ENCODE measurements at regions not wholly inside any gene's neighbourhood (a gene's known extent, or its start where the extent isn't known, plus 50 kb on each side); places are given as distances from the start of the nearest gene placed in this dataset.

DNA sequence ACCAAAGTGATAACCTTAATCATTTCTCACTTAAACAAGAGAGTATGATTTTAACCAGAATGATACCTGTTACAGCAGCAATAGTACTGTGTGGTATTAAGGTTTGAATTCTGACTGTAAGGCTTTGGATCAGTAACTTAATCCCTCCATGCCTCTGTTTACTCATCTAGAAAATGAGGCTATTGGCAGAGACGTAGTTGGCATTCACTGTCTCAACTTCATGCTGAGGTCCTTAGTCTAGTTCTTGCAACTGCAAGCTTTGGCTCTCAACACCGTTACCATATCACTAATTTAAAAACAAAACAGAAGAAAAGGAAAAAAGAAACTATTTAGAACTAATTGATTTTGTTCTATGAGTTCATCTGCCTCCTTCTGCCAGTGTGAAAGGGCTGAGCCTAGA lies 875.4 kb downstream of the MCTP2 start:
- H3K36me3 ChIP-seq (replicated peaks; ENCODE audit: control insufficient read depth, insufficient read depth, low read length), result no peaks in the 10 kb centered on the region
- DNase-seq, result no peak
- no peak overlapping the region for H3K4me3 ChIP-seq (ENCODE audit: insufficient read depth, low read depth, low read length)
- H3K27me3 ChIP-seq (ENCODE audit: control insufficient read depth, insufficient read depth, low read length), result no peaks in the 10 kb centered on the region

DNA sequence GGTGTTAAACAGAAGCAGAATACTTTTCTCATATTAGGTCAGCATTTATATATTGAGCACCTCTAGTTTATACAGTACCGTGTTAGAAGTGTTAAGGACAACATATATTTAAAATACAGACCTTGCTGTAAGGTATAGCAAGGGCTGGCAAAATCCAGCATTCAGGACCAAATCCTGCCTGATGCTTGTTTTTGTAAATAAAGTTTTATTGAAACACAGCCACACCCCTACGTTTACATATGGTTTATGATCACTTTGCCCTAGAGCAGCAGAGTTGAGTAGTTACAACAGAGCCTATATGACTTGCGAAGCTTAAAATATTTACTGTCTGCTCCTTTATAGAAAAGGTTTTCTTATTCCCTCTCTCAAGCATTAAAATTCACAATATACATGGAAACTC lies 877.3 kb downstream of the MCTP2 start:
- H3K36me3 ChIP-seq (replicated peaks; ENCODE audit: control insufficient read depth, insufficient read depth, low read length), result no peaks in the 10 kb centered on the region
- no peaks in the 10 kb centered on the region for H3K27me3 ChIP-seq (ENCODE audit: control insufficient read depth, insufficient read depth, low read length)
- H3K4me3 ChIP-seq (ENCODE audit: insufficient read depth, low read depth, low read length), result no peak overlapping the region
- no peak for DNase-seq

DNA sequence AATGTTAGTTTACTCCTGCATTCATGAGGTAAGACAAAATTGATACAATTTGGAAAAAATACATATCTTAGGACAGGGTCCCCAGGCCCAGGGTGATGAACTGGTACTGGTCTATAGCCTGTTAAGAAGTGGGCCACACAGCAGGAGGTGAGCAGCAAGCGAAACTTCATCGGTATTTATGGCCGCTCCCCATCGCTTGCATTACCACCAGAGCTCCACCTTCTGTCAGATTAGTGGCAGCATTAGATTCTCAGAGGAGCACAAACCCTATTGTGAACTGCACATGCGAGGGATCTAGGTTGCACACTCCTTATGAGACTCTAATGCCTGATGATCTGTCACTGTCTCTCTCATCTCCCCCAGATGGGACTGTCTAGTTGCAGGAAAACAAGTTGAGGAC lies 880.6 kb downstream of the MCTP2 start:
- Histone ChIP-seq H3K36me3 (replicated peaks; ENCODE audit: control insufficient read depth, insufficient read depth, low read length) (no peaks in the 10 kb centered on the region), H3K4me3 (ENCODE audit: insufficient read depth, low read depth, low read length) (no peak overlapping the region), H3K27me3 (ENCODE audit: control insufficient read depth, insufficient read depth, low read length) (no peaks in the 10 kb centered on the region)
- DNase-seq, result no peak

DNA sequence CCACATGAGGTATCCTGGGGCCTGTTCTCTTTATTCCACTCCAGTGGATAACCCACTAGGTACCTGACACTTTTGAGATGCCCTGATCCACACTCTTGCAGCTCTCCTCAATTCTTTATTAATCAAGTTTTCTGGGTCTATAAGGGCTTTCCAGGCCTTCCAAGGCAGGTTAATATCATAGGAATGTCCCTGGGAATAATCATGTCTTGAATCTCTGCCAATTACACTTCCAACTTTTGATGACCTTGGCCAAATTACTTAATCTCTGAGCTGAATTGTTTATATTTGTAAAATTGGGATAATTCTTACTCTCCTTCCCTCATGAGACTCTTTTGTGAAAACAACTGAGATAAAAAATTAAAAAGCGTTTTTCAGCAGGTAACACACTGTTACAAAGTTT lies 881.7 kb downstream of the MCTP2 start:
- Histone ChIP-seq H3K27me3 (ENCODE audit: control insufficient read depth, insufficient read depth, low read length) (no peaks in the 10 kb centered on the region), H3K36me3 (replicated peaks; ENCODE audit: control insufficient read depth, insufficient read depth, low read length) (no peaks in the 10 kb centered on the region), H3K4me3 (ENCODE audit: insufficient read depth, low read depth, low read length) (no peak overlapping the region)
- no peak for DNase-seq

DNA sequence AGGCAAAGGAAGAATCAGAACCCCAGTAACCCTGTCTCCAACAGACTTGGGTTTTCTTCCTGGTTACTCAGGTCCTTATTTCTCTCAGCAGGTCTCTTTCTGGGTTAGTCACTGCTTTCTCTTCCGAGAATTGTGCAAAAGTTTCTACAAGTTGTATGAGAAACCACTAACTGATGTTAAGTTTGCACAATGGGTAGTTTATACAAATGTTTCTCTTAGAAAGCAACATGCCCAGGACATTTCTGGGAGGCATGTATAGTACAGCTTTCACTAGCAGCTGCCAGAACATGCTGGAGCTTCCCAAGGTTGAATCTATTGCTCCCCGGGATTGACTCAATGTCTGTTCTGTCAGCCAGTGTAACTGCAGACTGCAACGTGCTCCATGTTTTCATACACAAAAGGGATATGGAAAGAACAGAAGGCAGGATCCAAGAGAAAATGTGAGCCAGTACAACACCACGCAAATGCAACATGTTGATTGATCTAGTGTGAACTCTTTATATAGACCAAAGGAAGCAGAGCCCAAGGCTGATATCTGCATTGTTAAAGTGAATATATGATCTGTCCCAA lies 887.8 kb downstream of the MCTP2 start:
- no peak overlapping the region for H3K4me3 ChIP-seq (ENCODE audit: insufficient read depth, low read depth, low read length)
- H3K36me3 ChIP-seq (replicated peaks; ENCODE audit: control insufficient read depth, insufficient read depth, low read length), result no peaks in the 10 kb centered on the region
- H3K27me3 ChIP-seq (ENCODE audit: control insufficient read depth, insufficient read depth, low read length), result no peaks in the 10 kb centered on the region
- DNase-seq, result no peak

DNA sequence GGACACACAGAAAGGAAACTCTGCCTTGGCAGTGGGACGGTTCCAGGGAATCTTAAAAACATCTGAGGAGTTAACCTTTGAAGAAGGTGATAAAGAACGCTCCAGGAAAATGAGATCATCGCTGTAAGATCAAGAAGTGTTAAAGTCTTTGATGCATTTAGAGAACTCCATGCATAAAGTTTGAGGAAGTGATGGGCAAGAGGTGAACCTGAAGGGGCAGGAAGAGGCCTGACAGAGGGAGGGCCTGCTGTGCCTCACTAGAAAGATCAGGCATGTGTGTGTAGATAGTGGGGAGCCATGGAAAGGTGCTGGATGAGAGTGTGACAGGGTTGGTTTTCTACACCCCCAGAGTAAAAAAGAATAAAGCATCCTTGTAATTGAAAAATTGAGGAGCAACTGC lies 889.2 kb downstream of the MCTP2 start:
- no peak for DNase-seq
- no peak overlapping the region for H3K4me3 ChIP-seq (ENCODE audit: insufficient read depth, low read depth, low read length)
- no peaks in the 10 kb centered on the region for H3K27me3 ChIP-seq (ENCODE audit: control insufficient read depth, insufficient read depth, low read length)
- no peaks in the 10 kb centered on the region for H3K36me3 ChIP-seq (replicated peaks; ENCODE audit: control insufficient read depth, insufficient read depth, low read length)

DNA sequence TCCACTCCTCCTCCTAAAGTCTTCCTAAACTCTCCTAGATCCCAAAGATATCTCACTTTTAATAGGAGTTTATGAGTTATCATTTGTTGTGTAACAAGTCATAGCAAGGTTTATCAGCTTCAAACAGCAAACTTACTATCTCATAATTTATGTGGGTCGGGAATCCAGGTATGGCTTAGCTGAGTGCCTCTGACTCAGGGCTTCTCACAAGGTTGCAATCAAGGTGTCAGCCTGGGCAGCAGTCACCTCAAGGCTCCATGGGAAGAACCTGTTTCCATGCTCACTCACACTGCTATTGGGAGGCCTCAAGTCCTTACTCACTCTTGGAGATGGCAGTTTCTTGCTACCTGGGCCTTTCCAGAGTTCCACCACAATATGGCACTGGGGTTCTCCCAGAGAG lies 889.8 kb downstream of the MCTP2 start:
- H3K36me3 ChIP-seq (replicated peaks; ENCODE audit: control insufficient read depth, insufficient read depth, low read length), result no peaks in the 10 kb centered on the region
- no peaks in the 10 kb centered on the region for H3K27me3 ChIP-seq (ENCODE audit: control insufficient read depth, insufficient read depth, low read length)
- no peak overlapping the region for H3K4me3 ChIP-seq (ENCODE audit: insufficient read depth, low read depth, low read length)
- DNase-seq, result no peak

DNA sequence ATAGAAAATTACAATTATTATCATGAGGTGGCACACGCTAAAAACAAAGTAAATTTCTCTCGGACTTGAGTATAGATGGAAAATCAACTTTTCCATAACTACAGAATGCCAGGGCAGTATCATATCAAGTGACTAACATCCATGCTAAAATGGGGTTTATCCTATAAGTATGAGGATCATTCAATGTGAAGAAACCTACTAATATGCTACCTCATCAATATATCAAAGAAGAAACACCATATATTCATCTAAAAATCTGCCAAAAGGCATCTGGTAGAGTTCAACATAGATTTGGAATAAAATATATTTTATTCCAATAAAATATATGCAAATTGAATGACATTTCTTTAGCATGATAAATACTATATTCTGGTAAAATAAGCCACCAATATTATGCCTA lies 894.4 kb downstream of the MCTP2 start:
- Histone ChIP-seq H3K36me3 (replicated peaks; ENCODE audit: control insufficient read depth, insufficient read depth, low read length) (no peaks in the 10 kb centered on the region), H3K4me3 (ENCODE audit: insufficient read depth, low read depth, low read length) (no peak overlapping the region), H3K27me3 (ENCODE audit: control insufficient read depth, insufficient read depth, low read length) (no peaks in the 10 kb centered on the region)
- no peak for DNase-seq

DNA sequence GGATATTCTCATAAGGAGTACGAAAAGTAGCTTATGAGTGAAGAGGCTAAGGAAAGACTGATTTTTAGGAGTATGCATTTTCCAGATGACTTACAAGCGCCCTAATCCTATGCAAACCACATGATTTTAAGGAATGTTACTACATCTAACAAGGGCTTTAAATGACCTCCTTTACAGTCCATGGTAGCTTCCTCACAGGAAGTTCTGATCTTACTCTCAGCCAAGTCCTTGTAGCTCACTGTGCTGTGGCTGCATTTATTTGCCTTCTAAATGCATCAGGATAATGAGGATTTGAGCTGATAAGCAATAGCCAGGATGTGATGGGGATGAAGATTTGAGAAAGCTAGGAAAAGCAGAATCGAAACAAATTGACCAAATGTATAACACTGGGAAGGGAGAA lies 896.0 kb downstream of the MCTP2 start:
- H3K4me3 ChIP-seq (ENCODE audit: insufficient read depth, low read depth, low read length), result no peak overlapping the region
- H3K36me3 ChIP-seq (replicated peaks; ENCODE audit: control insufficient read depth, insufficient read depth, low read length), result no peaks in the 10 kb centered on the region
- H3K27me3 ChIP-seq (ENCODE audit: control insufficient read depth, insufficient read depth, low read length), result no peaks in the 10 kb centered on the region
- DNase-seq, result no peak

DNA sequence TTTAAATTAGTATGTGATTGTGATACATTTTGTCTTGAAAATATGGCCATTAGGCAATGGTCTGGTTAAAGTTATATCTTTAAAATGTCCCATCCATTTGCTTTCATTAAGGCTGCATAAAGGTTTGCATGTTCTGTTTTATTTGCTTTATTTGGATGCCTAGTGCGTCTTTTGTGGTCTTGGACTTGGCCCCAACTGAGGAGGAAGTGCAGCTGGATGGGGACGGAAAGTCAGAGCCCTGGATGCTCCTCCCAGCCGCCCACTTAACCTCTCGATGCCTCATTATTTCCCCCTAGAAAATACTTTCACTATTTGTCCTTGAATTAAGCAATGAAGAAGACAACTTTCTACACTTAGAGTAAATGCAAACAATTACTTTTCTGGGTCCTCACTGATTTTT lies 898.2 kb downstream of the MCTP2 start:
- Histone ChIP-seq H3K36me3 (replicated peaks; ENCODE audit: control insufficient read depth, insufficient read depth, low read length) (no peaks in the 10 kb centered on the region), H3K27me3 (ENCODE audit: control insufficient read depth, insufficient read depth, low read length) (no peaks in the 10 kb centered on the region), H3K4me3 (ENCODE audit: insufficient read depth, low read depth, low read length) (no peak overlapping the region)
- no peak for DNase-seq

DNA sequence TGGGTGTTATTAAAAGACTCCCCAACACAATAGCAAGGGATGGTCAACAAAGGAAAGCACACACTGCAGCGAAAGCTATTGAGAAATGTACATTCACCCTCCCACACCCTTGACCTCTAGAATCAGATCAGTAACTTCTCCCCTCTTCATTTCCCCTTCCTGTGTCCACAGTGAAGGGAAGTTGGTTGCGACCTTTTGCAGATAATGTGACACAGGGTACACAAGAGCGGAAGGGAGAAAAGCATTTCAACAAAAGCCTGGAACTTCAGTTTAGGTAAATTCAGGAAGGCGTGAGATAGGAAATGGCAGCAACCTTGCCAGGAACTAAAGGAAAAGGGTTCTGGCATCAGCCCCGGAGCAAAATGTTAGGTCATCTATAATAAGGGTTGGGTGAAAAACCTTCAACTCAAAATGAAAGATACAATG lies 899.8 kb downstream of the MCTP2 start:
- Histone ChIP-seq H3K27me3 (ENCODE audit: control insufficient read depth, insufficient read depth, low read length) (no peaks in the 10 kb centered on the region), H3K4me3 (ENCODE audit: insufficient read depth, low read depth, low read length) (no peak overlapping the region), H3K36me3 (replicated peaks; ENCODE audit: control insufficient read depth, insufficient read depth, low read length) (no peaks in the 10 kb centered on the region)
- DNase-seq, result no peak

DNA sequence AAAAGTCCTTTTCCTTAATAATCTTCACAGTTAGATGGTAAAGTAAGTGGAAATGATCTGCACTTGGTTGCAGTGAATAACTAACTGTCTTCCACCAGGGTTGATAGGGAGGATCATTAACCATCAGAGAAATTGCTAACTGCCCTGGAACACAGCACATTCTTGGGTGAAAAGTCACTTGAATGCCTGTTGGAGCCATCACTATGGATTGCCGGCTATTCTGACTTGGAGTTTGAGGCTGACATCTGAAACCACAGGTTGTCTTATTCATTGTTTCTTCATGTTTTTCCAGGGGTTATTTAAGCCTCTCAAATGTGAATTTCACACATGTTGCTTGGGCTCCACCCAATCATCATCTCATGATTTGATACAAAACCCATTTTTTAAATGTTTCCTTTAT lies 901.4 kb downstream of the MCTP2 start:
- H3K4me3 ChIP-seq (ENCODE audit: insufficient read depth, low read depth, low read length), result no peak overlapping the region

DNA sequence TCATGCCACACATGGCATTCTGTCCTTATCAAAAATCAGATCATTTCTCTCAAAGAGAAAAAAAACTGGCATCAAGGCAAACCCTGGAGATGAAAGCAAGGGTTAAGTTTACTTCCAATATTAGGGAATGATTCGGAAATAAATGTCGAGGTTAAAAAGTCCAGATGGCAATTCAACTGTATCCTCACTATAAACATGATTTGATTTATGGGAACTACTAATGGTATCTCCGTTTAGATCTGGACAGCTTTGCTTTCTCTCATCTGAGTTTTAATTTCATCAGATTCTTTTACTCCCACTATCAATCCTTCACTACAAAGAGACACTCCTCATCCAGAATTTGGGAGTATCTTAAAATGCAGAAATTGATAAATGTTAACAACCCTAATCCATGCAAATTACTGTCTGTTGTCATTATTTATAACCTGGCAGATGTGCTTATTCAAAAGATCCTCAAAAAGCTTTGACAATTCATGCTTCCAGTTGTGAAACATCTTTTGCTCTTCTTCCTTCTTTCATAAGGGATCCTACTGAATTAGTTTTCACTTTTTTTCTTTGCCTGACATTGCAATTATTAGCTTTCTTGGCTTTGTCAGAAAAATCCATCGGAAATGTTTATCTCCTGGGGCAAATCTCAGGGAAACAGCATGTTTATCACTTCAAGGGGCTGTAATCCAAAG lies 903.2 kb downstream of the MCTP2 start:
- Histone ChIP-seq H3K27me3 (ENCODE audit: control insufficient read depth, insufficient read depth, low read length) (no peaks in the 10 kb centered on the region), H3K4me3 (ENCODE audit: insufficient read depth, low read depth, low read length) (no peak overlapping the region), H3K36me3 (replicated peaks; ENCODE audit: control insufficient read depth, insufficient read depth, low read length) (no peaks in the 10 kb centered on the region)
- DNase-seq, result no peak

More for the DNA sequence above, 901.4 kb downstream of the MCTP2 start:
- Histone ChIP-seq H3K36me3 (replicated peaks; ENCODE audit: control insufficient read depth, insufficient read depth, low read length) (no peaks in the 10 kb centered on the region), H3K27me3 (ENCODE audit: control insufficient read depth, insufficient read depth, low read length) (no peaks in the 10 kb centered on the region)
- no peak for DNase-seq

DNA sequence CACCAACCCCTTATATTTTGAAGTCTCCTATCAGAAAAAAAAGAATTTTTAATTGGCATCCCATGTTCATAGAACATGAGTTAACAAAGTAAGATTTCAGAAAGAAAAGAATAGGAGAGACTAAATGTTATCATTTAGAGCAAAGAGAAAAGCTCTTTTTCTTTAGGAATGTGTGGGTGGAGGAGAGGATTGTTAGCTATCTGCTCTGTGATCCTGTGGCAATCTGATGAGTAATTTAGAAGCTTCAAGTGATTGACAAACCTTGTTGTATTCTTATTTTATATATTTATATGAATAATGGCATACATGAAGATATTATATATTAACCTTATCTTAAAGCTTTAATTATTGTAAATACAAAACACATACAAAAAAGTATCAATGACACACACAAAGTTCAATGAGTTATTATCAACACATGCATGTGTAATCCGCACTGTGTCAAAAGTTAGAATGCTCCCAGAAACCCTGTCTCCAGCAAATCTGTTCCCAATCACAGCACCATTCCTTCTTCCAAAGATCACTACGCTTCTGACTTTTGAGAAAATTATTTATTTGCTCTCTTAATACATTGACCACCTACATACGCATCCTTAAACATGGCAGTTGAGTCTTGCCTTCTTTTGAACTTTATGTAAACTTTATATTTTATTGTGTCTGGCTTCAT lies 907.4 kb downstream of the MCTP2 start:
- no peaks in the 10 kb centered on the region for H3K36me3 ChIP-seq (replicated peaks; ENCODE audit: control insufficient read depth, insufficient read depth, low read length)
- DNase-seq, result no peak

DNA sequence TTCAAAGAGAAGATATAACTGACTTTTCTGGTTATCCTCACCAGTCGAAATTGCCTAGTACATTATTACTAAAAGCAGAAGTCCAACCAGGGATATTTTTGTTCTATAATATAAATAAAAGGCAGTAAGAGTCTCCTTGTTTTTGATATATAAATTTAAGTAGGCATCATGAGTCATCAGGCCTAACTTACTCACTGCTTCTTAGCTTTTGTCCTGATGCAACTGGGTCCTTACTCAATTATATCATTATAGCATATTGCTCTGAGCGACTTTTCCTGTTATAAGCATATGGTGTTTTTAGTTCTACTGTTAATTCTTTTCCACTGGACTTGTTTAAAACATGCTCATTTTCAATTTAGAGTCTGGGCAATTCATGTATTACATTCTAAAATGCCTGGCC lies 910.1 kb downstream of the MCTP2 start:
- DNase-seq, result no peak
- Histone ChIP-seq H3K27me3 (ENCODE audit: control insufficient read depth, insufficient read depth, low read length) (no peaks in the 10 kb centered on the region), H3K36me3 (replicated peaks; ENCODE audit: control insufficient read depth, insufficient read depth, low read length) (no peaks in the 10 kb centered on the region), H3K4me3 (ENCODE audit: insufficient read depth, low read depth, low read length) (no peak overlapping the region)

More for the DNA sequence above, 907.4 kb downstream of the MCTP2 start:
- no peaks in the 10 kb centered on the region for H3K27me3 ChIP-seq (ENCODE audit: control insufficient read depth, insufficient read depth, low read length)
- no peak overlapping the region for H3K4me3 ChIP-seq (ENCODE audit: insufficient read depth, low read depth, low read length)
